GM21360 (cell line): ENCODE measurements at regions not wholly inside any gene's neighbourhood (a gene's known extent, or its start where the extent isn't known, plus 50 kb on each side); places are given as distances from the start of the nearest gene placed in this dataset.
"Not testable (repeated sequence)": the region's sequence is repeated elsewhere in the genome, so short reads cannot be mapped to it uniquely, and the experiment has no call there.

ENCODE experiments used
- ATAC-seq: cut with Tn5 transposase; IDR thresholded peaks from one replicate; pipeline ENCODE4 v1.9.1; 2021; ENCODE audit warnings: mild to moderate bottlenecking, moderate library complexity; ENCODE audit not compliant: unreplicated experiment

DNA sequence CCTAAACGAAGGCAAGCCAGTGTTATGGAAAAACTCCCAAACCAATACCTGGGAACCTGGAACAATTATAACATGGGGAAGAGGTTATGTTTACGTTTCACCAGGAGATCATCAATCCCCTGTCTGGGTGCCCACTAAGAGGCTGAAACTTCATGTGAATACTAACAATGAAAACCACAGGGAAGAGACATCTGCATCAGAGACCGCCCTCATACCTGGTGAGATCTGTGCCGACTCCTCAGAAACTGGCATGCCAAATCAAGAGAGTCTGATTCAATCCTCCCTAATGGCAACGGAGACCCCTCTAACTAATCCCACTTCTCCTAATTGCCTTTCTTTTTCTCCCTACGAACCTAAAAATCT is 163.2 kb downstream of the IER5 start:
- ATAC-seq: no peak

DNA sequence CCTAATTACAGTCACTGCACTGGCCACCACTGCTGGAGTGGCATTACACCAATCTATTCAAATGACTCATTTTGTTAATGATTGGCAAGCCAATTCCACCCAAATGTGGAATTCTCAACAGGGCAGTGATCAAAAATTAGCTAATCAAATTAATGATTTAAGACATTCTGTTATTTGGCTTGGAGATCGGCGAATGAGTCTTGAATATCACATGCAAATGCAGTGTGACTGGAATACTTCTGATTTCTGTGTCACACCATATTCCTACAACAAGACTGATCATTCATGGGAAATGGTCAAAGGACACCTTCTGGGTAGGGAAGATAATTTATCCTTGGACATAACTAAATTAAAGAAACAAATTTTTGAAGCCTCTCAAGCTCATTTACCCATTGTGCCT is 165.1 kb downstream of the IER5 start:
- not testable (repeated sequence) for ATAC-seq

DNA sequence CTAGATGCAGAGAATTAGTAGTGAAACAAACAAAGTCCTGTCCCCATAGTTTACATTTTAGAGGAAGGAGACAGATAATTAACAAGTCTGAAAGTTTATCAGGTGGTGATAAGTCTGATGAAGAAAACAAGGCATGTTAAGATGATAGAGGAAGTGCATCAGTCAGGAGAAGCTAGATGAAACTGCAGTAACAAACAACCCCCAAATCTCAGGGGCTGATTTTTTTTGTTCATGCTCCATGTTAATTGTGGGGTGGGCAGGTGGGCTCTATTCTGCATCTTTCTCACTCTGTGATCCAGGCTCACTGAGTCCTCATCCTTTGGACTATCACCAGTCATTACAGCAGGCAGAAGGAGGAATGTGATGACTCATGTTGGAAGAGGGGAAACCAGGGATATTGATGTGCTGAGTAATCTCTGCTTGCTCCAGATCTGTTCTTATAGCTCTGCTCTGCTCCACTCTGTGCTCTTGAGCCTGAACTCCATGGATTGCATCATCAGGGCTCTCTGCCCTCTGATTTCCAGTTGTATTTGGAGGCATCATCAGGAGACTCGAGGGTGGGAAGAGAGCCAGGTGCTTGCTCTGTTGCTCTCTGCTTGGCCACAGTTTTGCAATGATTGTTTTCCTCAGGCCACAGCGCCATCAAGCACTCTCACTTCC is 166.9 kb downstream of the IER5 start:
- ATAC-seq: no peak

DNA sequence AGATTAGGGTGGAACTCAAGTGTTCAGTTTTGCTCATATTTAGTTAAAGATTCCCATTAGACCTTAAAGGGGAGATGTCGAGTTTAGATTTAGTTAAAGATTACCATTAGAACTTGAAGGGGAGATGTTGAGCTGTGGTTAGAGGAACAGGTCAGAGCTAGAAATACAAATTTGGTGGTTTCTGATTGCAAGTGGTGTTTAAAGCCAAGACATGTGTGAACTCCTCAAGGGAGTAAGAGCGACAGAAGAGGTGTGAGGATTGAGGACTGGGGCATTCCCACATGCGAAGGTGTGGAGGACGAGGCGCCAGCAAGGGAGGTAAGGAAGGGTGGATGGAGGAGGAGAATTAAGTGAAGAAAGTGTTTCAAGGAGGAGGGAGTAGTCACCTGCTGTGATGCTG is 168.6 kb downstream of the IER5 start:
- ATAC-seq: no peak

DNA sequence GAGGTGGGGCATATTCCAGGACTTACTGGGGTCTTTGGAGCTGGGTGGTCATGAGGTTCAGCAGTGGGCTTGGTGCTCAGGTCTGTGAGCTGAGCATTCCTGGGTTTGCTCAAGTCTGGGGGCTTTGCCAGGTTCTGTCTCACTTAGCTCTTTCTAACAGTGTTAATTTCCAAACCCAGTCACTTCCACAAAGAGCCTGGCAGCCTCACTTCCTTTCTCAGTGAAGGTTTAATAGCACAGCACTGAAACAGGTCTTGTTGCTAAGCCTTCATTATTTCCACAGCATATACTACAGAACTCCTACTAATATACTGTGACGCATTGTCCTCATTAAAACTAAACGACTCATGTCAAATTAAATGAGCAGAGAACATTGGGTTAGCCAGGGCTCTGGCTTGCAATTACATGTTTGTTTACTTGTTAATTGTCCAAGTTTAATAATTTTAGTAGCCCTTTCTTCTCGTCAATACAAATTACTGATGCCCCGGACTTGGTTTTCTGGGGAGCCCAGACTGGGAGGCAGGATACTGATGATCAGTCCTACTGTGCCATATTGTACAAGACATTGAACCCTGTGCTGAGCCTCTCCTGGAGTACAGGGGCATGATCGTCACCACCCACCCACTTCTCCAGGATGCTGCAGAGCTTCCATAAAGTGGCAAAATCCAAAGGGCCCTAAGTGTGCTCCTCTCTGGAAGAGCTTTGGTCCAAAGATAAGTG is 170.7 kb downstream of the IER5 start:
- ATAC-seq: no peak

DNA sequence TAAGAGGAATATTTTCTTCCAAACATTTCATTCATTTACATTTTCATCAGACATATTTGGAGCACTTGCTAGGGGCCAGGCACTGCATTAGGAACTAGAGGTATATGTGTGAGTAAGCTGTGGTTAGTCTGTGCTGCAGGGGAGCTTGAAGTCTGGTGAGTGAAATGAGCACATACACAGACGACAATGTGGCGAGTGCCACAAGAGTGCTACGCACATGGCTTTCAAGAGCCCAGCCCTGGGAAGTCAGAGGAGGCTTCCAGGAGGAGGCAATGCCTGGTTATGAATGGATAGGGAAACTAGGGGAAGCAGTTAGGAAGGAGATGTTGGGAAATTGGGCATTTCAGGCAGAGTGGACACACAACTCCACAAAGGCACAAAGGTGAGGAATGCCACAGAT is 171.8 kb downstream of the IER5 start:
- no peak for ATAC-seq

DNA sequence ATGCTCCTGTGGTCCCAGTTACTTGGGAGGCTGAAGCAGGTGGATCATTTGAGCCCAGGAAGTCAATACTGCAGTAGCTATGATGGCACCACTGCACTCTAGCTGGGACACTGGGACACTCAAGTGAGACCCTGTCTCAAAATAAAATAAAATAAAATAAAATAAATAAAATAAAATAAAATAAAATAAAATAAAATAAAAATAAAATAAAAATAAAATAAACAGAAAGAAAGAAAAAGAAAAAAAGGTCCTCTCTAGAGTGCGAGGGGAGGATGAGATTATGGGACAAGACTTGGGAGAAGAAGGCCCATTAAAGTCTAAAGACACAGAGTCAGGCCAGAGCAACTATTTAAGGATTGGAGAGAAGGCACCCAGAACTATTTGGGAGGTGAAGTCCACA is 172.5 kb downstream of the IER5 start:
- no peak for ATAC-seq

DNA sequence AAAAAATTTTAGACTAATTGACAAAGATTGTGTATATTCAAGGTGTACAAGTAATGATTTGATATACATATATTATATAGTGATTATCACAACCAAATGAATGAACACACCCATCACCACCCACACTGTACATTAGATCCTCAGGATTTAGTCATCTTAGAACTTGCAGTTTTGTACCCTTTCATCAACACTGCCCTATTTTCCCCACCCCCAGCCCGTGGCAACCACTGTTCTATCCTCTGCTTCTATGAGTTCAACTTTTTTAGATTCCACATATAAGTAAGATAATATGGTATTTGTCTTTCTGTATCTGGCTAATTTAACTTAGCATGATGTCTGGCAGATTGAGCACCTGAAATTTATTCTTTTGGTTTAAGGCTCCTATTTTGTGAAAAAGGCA is 173.6 kb downstream of the IER5 start:
- ATAC-seq: no peak

DNA sequence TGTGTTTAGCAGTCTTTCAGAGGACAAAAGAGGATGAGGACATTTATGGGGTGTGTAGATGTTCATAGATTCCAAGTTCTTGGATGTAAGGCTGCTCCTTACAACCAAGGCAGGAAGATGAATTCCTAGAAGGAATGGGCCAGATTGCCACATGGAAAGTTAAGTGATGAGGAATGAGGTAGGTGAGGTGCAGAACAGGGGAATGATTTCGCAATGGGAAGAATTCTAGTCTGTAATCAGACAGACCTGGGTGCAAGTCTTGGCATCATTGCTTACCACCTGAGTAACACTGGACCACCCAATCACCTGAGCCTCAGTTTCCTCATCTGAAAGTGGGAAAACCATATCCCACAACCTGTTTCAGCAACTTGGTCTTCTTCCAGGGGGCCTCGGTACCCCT is 174.9 kb downstream of the IER5 start:
- ATAC-seq: no peak

DNA sequence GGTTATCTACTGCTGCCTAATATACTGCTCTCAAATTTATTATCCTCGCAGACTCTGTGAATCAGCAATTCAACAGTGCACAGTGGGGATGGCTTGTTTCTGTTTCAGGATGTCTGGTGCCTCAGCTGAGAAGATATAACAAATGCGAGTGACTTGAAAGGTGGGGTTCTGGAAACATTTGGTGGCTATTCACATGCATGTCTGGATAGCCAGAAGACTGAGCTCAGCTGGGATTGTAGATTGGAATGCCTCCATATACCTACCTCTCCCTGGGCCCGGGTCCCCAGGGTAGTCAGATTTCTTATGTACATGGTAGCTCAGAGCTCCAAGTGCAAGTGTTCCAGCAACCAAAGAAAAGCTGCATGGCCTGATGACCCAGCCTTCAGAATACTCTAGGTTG is 176.3 kb downstream of the IER5 start:
- no peak for ATAC-seq

DNA sequence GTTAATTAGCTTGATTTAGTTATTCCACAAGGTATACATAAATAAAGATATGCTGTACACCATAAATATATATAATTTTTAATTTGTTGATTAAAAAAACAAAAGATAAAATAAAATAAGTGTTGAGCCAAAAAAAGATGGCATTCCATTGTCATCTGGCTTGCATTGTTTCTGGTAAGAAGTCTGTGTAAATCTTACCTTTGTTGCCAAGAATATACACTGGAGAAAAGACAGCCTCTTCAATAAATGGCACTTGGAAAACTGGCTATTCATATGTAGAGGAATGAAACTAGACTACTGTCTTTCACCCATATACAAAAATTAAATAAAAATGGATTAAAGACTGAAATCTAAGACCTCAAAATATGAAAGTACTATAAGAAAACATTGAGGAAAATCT is 196.5 kb downstream of the IER5 start:
- no peak for ATAC-seq

DNA sequence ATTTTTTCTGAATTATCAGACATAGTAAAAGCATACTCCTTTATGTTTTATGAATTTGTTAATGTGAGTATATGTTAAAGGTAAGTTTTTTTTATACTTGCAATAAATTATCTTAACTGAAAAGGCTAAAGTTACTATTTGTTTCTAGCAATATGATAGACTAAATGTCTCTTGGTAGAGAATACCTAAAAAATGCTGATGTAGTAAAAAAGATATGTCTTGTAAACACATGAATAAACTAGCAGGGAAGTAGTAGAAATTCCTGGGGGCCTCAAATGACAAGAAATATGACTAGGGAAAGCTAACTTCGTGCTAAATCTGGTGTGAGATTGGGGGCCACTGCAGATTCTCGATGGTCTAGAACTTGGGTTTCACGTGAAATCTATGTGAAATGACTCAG is 188.1 kb upstream of the CACNA1E start:
- no peak for ATAC-seq

DNA sequence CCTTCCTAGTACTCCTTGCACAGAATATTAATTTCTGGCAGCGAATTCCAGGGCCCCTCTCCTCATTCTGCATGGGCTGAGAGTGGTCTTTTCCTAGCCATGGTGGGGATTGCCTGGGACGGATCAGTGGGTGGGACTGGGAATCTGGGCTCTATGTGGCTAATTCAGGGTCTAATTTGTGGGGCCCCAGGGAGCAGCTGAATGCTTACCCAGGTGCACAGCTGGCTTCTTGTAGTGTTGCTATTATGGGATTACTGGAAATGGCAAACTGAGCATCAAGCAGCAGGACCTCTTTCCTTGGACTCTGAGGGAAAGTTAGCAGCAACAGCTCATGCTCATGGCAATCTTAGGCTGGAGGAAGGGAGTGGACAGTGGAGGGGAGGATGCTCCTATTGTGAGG is 187.1 kb upstream of the CACNA1E start:
- no peak for ATAC-seq

DNA sequence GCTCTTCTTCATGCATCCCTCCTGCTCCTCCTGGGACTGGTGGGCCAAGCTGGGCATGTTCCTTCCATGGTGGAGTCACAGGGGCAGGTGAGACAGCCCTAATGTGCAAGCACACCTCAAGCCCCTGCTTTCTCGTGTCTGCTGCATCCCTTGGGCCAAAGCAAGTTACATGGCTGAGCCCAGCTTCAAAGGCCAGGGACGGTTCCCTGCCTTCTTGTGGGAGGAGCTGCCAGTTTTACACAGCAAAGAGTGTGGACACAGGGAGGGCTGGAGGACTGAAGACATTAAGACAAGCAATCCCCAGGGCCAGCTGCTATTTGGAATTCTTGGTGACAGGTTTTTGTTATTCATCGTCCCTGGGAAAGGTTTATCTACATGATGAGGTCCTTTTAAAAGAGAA is 175.2 kb upstream of the CACNA1E start:
- ATAC-seq: no peak

DNA sequence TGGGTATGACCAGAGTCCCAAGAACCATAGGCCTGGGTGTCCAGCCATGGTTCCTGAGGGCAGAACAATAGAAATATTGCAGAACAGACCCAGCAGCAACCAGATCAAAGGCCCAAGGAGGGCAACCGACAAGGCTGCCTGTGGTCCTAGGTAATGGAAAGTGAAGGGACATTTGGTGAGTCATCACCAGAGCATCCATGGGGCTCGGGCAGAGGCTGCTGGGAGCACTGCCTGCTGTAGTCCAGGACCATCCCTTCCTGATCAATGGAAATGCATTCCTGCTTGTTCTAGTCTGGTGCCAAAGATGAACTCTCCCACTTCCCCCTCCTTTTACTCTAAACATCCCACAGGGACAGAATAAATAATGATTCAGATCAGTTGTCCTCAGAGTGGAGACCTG is 172.8 kb upstream of the CACNA1E start:
- no peak for ATAC-seq

DNA sequence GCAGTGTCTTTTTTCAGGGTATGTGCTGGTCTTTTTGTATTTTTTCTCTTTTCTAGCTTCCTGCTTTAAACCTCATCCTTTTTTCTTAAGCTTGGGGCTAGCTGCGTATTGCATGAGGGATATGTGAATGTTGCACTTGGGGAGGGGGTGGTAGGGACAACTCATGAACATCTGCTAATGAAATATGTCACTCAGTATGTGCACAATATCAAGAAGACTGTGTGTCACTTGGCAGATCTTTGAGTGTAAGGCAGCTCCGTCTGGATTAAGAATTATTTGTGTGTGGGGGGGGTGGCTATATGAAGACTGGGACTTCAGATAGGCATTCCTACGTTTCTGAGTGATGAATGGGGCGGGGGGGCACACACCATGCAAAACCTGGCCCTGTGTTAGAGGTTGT is 170.4 kb upstream of the CACNA1E start:
- no peak for ATAC-seq

DNA sequence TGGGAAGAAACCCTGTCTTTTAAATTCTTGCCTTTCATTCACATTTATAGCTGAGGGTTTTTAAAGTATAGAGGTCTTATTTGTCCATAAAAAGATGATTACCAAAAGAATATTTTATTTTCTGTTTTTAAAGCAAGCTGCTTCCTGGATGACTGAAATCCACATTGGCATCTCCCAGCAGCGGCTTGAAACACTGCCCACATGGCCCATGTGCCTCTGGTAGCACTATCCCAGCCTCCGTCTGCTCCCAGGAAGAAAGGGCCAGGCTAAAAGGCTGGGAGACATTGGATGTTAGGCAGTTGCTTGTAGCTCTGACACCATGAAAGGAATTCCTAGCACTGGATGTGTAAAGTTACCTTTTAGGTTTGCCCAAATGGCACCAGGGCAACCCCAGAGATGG is 169.9 kb upstream of the CACNA1E start:
- ATAC-seq: no peak

DNA sequence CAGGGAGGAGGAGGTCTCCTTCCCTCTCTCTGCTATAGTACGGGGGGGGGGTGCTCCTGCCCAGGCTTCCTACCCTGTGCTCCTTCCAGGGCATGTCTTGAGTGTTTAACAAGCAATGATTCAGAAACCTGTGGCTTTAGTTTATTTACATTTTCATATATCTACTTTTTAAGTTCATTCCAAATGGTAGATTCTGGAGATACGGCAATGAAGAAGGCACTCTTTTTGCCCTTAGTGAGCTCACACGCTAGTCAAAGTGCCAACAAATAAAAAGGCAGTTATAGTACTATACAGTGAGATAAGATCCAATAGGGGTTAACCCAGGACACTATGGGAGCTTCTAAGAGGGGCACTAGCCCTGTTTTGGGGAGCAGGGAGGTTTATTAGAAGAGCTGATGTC is 169.3 kb upstream of the CACNA1E start:
- ATAC-seq: no peak

DNA sequence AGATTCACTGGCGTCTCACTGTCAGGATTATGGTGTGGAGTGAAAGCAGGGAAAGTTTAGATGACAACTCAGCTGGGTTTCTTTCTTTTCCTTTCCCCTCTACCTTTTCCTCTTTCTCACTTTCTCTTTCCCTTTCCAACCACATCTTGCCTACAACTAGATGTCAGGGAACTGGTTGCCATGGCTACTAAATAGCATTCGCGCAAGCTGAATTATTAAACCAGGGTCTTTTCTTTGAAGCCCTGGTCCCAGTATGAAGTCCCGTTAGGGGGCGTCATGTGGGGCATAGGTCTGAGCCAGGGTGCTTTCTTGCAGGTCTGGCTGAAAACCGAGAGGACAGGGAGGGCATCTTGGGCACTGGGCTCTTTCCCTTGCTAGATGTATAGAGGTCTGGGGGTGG is 168.4 kb upstream of the CACNA1E start:
- no peak for ATAC-seq

DNA sequence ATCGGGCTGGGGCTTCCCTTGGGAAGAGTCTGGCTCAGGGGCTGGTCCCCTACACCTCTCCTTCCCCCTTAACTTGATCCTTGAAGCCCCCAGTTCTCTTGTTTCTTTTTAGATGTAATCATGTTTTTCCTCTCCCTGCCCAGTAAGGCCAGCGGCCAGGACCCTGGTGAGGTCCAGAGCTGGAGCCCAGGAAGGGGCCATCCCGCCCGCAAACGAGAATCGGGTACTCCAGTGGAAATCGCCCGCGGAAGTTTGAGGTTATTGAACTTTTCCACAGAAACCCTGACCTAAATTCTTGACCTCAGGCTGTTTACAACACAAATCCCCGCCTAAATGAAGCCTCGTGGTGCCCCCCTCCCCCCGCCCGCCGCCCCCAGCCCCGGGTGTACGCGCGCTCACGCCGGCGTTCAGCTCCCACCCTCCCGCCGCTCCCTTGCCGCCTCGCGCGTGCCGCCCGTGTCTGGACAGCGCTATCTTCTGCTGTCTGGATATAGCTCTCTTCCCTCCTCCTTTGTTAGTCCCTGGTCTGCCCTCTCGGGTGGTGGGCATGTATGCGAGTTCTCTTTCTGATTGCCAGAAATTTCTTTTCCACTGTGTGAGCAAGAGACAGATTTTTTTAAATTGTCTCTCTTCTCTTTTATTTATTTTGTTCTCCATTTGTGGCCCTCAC is 165.9 kb upstream of the CACNA1E start:
- ATAC-seq: no peak

DNA sequence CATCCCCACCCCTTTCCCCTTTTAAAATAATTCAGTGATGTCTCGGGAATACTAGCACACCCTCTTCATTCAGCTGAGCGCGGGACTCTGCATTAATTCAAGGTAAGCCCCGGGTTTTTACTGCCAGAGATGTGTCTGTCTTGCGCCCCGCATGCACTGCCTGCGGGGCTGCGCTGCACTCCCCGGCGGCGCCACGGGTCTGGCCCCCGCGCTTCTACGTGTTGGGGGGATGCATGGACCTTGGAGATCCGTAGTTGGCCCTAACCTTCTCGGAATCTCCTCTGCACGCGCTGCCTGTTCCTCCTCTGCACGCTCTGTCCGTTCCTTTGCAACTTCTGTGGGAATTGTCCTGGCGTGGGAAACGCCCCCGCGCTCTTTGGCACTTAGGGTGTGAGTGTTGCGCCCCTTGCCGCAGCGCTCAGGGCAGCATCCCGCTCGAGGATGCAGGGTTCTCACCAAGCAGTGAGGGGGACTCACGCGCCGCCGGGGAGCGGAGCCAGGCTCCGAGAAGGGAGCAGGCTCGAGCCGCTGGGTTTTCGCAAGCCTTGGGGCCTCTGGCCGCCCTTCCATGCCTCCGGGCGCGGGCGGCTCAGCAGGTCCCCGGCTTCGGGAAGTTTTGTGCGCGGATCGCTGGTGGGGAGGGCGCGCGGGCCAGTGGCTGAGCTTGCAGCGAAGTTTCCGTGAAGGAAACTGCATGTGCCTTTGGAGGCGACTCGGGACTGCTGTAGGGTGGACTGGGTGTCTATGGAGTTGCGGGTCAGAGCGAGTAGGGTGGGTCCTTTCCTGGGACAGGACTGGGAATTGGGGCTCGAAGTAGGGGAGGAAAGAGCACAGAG is 165.1 kb upstream of the CACNA1E start:
- ATAC-seq: no peak

DNA sequence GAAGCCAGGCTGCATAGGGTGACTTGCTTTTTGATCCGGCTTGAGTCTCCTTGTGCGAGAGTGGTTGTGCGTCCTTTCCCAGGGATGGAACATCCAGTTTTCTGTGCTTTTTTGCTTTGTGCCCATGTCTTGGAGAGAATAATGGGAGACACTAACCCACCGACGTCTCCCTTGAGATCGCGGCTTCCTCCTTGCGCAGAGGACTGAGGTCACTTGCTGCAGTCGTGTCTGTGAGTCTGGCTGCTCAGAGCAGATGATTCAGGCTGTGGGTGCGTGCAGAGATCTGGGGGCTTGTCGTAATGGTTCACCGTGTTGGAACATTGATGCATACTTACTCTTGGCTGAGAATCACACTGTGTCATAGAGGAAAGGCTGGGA is 164.5 kb upstream of the CACNA1E start:
- ATAC-seq: no peak
